A549 (cell line): ENCODE measurements at regions not wholly inside any gene's neighbourhood (a gene's known extent, or its start where the extent isn't known, plus 50 kb on each side); places are given as distances from the start of the nearest gene placed in this dataset.

Source experiments
- ATAC-seq, 2 experiments: fragments of 200-7000 bp in 1 of 2; fragments of >200 bp in 1 of 2; cut with Nextera tagmentation in 1 of 2; cut with Tn5 transposase in 1 of 2; 3 replicates each; pipeline versions ENCODE4 v1.8.0 to v1.9.1; 2018 to 2020; ENCODE audit warnings: mild to moderate bottlenecking in 1 of 2, moderate library complexity in 1 of 2
- CTCF ChIA-PET: fragments of 300-600 bp; sonication (Branson Sonifier 250); formaldehyde crosslinking; extraction: SDS; loops from one replicate; lab custom pipeline; 2021; ENCODE audit warnings: antibody characterized with exemption, inconsistent platforms; lab: Yijun Ruan, JAX
- POLR2A ChIA-PET: fragments of 350-600 bp; formaldehyde crosslinking; extraction: SDS; loops from one replicate; lab custom pipeline; 2021; ENCODE audit warnings: antibody characterized with exemption, inconsistent platforms; lab: Yijun Ruan, JAX
- DNase-seq, 2 experiments: peaks; one replicate each; pipeline versions ENCODE4 v3.0.0 to v3.0.0-alpha.2; 2011 to 2016; ENCODE audit warnings: low read depth in 1 of 2, low spot score in 1 of 2
- FAIRE-seq: peaks from 2 replicates; lab custom pipeline; 2011; peaks lifted over from hg19 to GRCh38; lab: Jason Lieb, UNC
- H3K27ac ChIP-seq, 2 experiments: fragments of >200 bp; sonication (Bioruptor Twin); formaldehyde crosslinking; 3 replicates each; pipeline ENCODE4 v1.5.1; 2016 to 2017
- H3K4me1 ChIP-seq: fragments of >200 bp; sonication (Bioruptor Twin); formaldehyde crosslinking; 3 replicates; pipeline ENCODE4 v1.6.1; 2016
- H3K4me2 ChIP-seq: fragments of >200 bp; sonication (Bioruptor Twin); formaldehyde crosslinking; 3 replicates; pipeline ENCODE4 v1.6.1; 2016
- H3K4me3 ChIP-seq: fragments of >200 bp; sonication (Bioruptor Twin); formaldehyde crosslinking; 3 replicates; pipeline ENCODE4 v1.5.1; 2016
- H3K9me3 ChIP-seq: fragments of >200 bp; sonication (Bioruptor Twin); formaldehyde crosslinking; 3 replicates; pipeline ENCODE4 v1.6.1; 2016
- BHLHE40 ChIP-seq: IDR thresholded peaks from 2 replicates; pipeline ENCODE4 v1.6.1; 2012; ENCODE audit warnings: low read depth, low read length, inconsistent platforms
- E2F6 ChIP-seq: IDR thresholded peaks from 2 replicates; pipeline ENCODE4 v1.6.1; 2012; ENCODE audit warnings: low read depth, borderline replicate concordance
- EHMT2 ChIP-seq: fragments of 200-600 bp; sonication (generic); IDR thresholded peaks from 2 replicates; pipeline ENCODE4 v1.6.1; 2016; ENCODE audit warnings: antibody characterized with exemption, low read depth, mild to moderate bottlenecking, moderate library complexity
- GATA3 ChIP-seq: IDR thresholded peaks from 2 replicates; pipeline ENCODE4 v1.6.1; 2012; ENCODE audit warnings: borderline replicate concordance
- HOXA7 ChIP-seq: fragments of 250-450 bp; sonication (Bioruptor Pico); IDR thresholded peaks from 2 replicates; pipeline ENCODE4 v1.5.0; 2020; ENCODE audit warnings: mild to moderate bottlenecking, moderate library complexity
- JUN ChIP-seq, 2 experiments: fragments of >200 bp; sonication (Bioruptor Twin); formaldehyde crosslinking; IDR thresholded peaks; 2 replicates in 1 of 2; 3 replicates in 1 of 2; pipeline ENCODE4 v1.6.1; 2016 to 2017
- NFE2L2 ChIP-seq: fragments of 150-350 bp; conservative IDR thresholded peaks from 2 replicates; pipeline ENCODE4 v1.6.1; 2014; ENCODE audit warnings: low read length
- NPAS2 ChIP-seq: fragments of 250-450 bp; sonication (Bioruptor Pico); IDR thresholded peaks from 2 replicates; pipeline ENCODE4 v1.8.0; 2022; ENCODE audit warnings: mild to moderate bottlenecking, moderate library complexity, borderline replicate concordance
- PBX3 ChIP-seq: IDR thresholded peaks from 2 replicates; pipeline ENCODE4 v1.6.1; 2012
- PHF8 ChIP-seq: fragments of 200-600 bp; sonication (generic); IDR thresholded peaks from 2 replicates; pipeline ENCODE4 v1.6.1; 2016; ENCODE audit warnings: low read depth, mild to moderate bottlenecking, antibody characterized with exemption, moderate library complexity, borderline replicate concordance
- RARB ChIP-seq: fragments of 250-450 bp; sonication (Bioruptor Pico); IDR thresholded peaks from 2 replicates; pipeline ENCODE4 v1.8.0; 2021; ENCODE audit warnings: mild to moderate bottlenecking, moderate library complexity
- SMC3 ChIP-seq: fragments of >200 bp; sonication (Bioruptor Twin); formaldehyde crosslinking; IDR thresholded peaks from 3 replicates; pipeline ENCODE4 v1.6.1; 2018; ENCODE audit warnings: inconsistent platforms
- ZSCAN20 ChIP-seq: fragments of 250-450 bp; sonication (Bioruptor Pico); IDR thresholded peaks from 2 replicates; pipeline ENCODE4 v1.8.0; 2022; ENCODE audit warnings: mild to moderate bottlenecking, moderate library complexity
- WGBS: methylation state at CpG from one replicate; pipeline ENCODE4 v1.1.6; 2017; ENCODE audit errors: missing lambda C conversion rate; 5-methylcytosine and 5-hydroxymethylcytosine counted together
- TF ChIP-seq, protein P1 (sequence below): fragments of >200 bp; sonication (Bioruptor Twin); formaldehyde crosslinking; IDR thresholded peaks from 3 replicates; pipeline ENCODE4 v1.6.1; 2016
- TF ChIP-seq, protein P2 (sequence below): fragments of 150-350 bp; IDR thresholded peaks from 2 replicates; pipeline ENCODE4 v1.6.1; 2014; ENCODE audit warnings: low read depth, mild to moderate bottlenecking, low read length
- TF ChIP-seq, protein P3 (sequence below): fragments of 200-600 bp; sonication (generic); IDR thresholded peaks from 2 replicates; pipeline ENCODE4 v1.6.1; 2016; ENCODE audit warnings: antibody characterized with exemption, mild to moderate bottlenecking, moderate library complexity

DNA sequence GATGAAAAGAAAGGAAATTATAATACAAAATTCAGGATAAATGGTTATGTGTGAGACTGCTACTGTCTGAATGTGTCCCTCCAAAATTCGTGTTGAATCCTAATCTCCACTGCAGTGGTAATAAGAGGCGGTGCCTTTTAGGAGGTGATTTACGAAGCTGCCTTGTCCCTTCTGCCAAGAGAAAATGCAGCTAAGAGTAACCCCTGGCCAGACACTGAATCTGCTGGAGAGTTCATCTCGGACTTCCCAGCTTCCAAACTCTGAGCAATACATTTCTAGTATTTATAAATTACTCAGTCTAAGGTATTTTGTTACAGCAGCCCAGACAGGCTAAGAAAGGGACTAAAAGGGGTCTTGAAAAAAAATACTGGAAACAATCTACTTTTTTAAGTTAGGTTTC lies 152.6 kb downstream of the KLF12 start:
- no peaks in the 10 kb centered on the region for H3K9me3 ChIP-seq
- H3K4me2 ChIP-seq: no peak overlapping the region
- CTCF ChIA-PET: no interaction called here
- no peak overlapping the region for H3K27ac ChIP-seq
- H3K4me1 ChIP-seq: no peaks in the 10 kb centered on the region
- POLR2A ChIA-PET: no interaction called here
- FAIRE-seq: no peak
- DNase-seq: no peak
- no peak for TF ChIP-seq EHMT2
- TF ChIP-seq NPAS2 (CRISPR knock-in tag): no peak
- TF ChIP-seq, protein P1, sequence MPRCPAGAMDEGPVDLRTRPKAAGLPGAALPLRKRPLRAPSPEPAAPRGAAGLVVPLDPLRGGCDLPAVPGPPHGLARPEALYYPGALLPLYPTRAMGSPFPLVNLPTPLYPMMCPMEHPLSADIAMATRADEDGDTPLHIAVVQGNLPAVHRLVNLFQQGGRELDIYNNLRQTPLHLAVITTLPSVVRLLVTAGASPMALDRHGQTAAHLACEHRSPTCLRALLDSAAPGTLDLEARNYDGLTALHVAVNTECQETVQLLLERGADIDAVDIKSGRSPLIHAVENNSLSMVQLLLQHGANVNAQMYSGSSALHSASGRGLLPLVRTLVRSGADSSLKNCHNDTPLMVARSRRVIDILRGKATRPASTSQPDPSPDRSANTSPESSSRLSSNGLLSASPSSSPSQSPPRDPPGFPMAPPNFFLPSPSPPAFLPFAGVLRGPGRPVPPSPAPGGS: no peak
- TF ChIP-seq, protein P2, sequence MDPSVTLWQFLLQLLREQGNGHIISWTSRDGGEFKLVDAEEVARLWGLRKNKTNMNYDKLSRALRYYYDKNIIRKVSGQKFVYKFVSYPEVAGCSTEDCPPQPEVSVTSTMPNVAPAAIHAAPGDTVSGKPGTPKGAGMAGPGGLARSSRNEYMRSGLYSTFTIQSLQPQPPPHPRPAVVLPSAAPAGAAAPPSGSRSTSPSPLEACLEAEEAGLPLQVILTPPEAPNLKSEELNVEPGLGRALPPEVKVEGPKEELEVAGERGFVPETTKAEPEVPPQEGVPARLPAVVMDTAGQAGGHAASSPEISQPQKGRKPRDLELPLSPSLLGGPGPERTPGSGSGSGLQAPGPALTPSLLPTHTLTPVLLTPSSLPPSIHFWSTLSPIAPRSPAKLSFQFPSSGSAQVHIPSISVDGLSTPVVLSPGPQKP: no peak
- no peak for TF ChIP-seq PBX3
- no peak for TF ChIP-seq GATA3
- TF ChIP-seq BHLHE40: no peak
- TF ChIP-seq NFE2L2: no peak
- TF ChIP-seq SMC3: no peak
- TF ChIP-seq, all 56 proteins: peak for 0
- ATAC-seq: no peak
- H3K4me3 ChIP-seq: no peak overlapping the region
- 62% methylated on average over 4 of the region's 4 CpGs for WGBS

DNA sequence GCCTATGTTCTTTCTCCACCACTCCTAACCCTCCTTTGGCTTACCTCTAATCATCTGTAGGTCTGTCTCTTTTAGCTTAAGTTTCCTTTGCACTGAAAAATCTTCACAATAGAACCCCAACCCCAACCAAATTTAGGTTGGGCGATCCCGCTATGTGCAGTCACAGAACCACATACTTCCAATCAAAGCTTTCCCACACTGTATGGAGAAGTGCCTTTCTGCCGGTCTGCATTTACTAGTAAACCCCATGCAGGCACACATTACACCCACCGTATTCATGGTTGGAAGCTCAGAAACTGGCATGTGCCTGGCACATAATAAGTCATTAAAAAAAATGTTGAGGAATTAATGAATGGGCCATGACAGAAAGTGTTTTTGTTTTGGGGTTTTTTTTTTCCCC lies 158.4 kb downstream of the KLF12 start:
- ChIA-PET POLR2A (no interaction called here), CTCF (no interaction called here)
- FAIRE-seq: no peak
- no peaks in the 10 kb centered on the region for H3K4me1 ChIP-seq
- H3K27ac ChIP-seq: no peak overlapping the region
- H3K4me2 ChIP-seq: no peak overlapping the region
- no peaks in the 10 kb centered on the region for H3K9me3 ChIP-seq
- TF ChIP-seq RARB (CRISPR knock-in tag) (no peak), HOXA7 (CRISPR knock-in tag) (no peak), JUN (IDR thresholded peaks at IDR 0.05) (no peak), ZSCAN20 (CRISPR knock-in tag) (no peak), E2F6 (no peak), PHF8 (no peak), EHMT2 (no peak)
- TF ChIP-seq, protein P3, sequence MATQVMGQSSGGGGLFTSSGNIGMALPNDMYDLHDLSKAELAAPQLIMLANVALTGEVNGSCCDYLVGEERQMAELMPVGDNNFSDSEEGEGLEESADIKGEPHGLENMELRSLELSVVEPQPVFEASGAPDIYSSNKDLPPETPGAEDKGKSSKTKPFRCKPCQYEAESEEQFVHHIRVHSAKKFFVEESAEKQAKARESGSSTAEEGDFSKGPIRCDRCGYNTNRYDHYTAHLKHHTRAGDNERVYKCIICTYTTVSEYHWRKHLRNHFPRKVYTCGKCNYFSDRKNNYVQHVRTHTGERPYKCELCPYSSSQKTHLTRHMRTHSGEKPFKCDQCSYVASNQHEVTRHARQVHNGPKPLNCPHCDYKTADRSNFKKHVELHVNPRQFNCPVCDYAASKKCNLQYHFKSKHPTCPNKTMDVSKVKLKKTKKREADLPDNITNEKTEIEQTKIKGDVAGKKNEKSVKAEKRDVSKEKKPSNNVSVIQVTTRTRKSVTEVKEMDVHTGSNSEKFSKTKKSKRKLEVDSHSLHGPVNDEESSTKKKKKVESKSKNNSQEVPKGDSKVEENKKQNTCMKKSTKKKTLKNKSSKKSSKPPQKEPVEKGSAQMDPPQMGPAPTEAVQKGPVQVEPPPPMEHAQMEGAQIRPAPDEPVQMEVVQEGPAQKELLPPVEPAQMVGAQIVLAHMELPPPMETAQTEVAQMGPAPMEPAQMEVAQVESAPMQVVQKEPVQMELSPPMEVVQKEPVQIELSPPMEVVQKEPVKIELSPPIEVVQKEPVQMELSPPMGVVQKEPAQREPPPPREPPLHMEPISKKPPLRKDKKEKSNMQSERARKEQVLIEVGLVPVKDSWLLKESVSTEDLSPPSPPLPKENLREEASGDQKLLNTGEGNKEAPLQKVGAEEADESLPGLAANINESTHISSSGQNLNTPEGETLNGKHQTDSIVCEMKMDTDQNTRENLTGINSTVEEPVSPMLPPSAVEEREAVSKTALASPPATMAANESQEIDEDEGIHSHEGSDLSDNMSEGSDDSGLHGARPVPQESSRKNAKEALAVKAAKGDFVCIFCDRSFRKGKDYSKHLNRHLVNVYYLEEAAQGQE: no peak
- WGBS: 94% methylated on average over 4 of the region's 4 CpGs
- ATAC-seq: no peak
- no peak for DNase-seq
- H3K4me3 ChIP-seq: no peak overlapping the region
